CD4-positive, alpha-beta T cell (primary cell): ENCODE measurements at regions not wholly inside any gene's neighbourhood (a gene's known extent, or its start where the extent isn't known, plus 50 kb on each side); places are given as distances from the start of the nearest gene placed in this dataset.

Experiments
- ATAC-seq: fragments of 200-7000 bp; cut with Tn5 transposase; one replicate; pipeline ENCODE4 v1.10.0; 2022; ENCODE audit warnings: mild to moderate bottlenecking; ENCODE audit not compliant: poor library complexity
- CTCF ChIA-PET: fragments of 350-600 bp; sonication (Branson Sonifier 250); formaldehyde crosslinking; loops from one replicate; lab custom pipeline; 2021; ENCODE audit warnings: antibody characterized with exemption, inconsistent platforms; lab: Charles Lee
- POLR2A ChIA-PET: fragments of 350-600 bp; sonication (Branson Sonifier 250); formaldehyde crosslinking; loops from one replicate; lab custom pipeline; 2021; ENCODE audit warnings: antibody characterized with exemption, inconsistent platforms; lab: Charles Lee
- DNase-seq, 14 experiments: peaks; one replicate each; pipeline ENCODE4 v3.0.0-alpha.2; 2013 to 2020; ENCODE audit warnings: mixed read lengths in 2 of 14
- H3K27ac ChIP-seq, 2 donors: one replicate each; pipeline versions ENCODE4 v1.5.1 to v1.7.0; 2013; ENCODE audit warnings: low read length in 2 of 2, low read depth in 1 of 2, mild to moderate bottlenecking in 1 of 2
- H3K27me3 ChIP-seq, 2 experiments: 1 replicate in 1 of 2; 2 replicates in 1 of 2; pipeline versions ENCODE4 v1.6.1 to v1.7.0; 2013; ENCODE audit warnings: low read length in 2 of 2, control low read depth in 1 of 2, mild to moderate bottlenecking in 1 of 2, moderate library complexity in 1 of 2; ENCODE audit not compliant: insufficient read depth in 2 of 2, control insufficient read depth in 1 of 2
- H3K36me3 ChIP-seq: one replicate; pipeline ENCODE4 v1.6.1; 2013; ENCODE audit warnings: low read length, control low read depth; ENCODE audit not compliant: insufficient read depth
- H3K4me1 ChIP-seq: one replicate; pipeline ENCODE4 v1.6.1; 2013; ENCODE audit warnings: low read length, control low read depth; ENCODE audit not compliant: insufficient read depth
- H3K4me3 ChIP-seq: one replicate; pipeline ENCODE4 v1.5.1; 2013; ENCODE audit warnings: mild to moderate bottlenecking, low read length, moderate library complexity
- H3K9me3 ChIP-seq, 2 experiments: 1 replicate in 1 of 2; 2 replicates in 1 of 2; pipeline versions ENCODE4 v1.6.1 to v1.7.0; 2013; ENCODE audit warnings: low read length in 2 of 2, mild to moderate bottlenecking in 2 of 2, control low read depth in 1 of 2, moderate library complexity in 1 of 2; ENCODE audit not compliant: control insufficient read depth in 1 of 2, insufficient read depth in 1 of 2
- H3K27ac Mint-ChIP-seq: one replicate; pipeline ENCODE4 v1.8.0; 2020; ENCODE audit warnings: mixed read lengths
- H3K27me3 Mint-ChIP-seq: one replicate; pipeline ENCODE4 v1.8.0; 2021; ENCODE audit warnings: mixed read lengths
- H3K36me3 Mint-ChIP-seq: one replicate; pipeline ENCODE4 v1.8.0; 2021; ENCODE audit warnings: low read depth, mixed read lengths
- H3K4me1 Mint-ChIP-seq: one replicate; pipeline ENCODE4 v1.8.0; 2021; ENCODE audit warnings: low read depth, mixed read lengths
- H3K4me3 Mint-ChIP-seq: one replicate; pipeline ENCODE4 v1.8.0; 2020; ENCODE audit warnings: mild to moderate bottlenecking, mixed read lengths
- H3K9me3 Mint-ChIP-seq: one replicate; pipeline ENCODE4 v1.8.0; 2020; ENCODE audit warnings: mixed read lengths
- intact Hi-C, 2 experiments: fragments of 100-400 bp; cut with DNase I in 1 of 2; cut with micrococcal nuclease in 1 of 2; formaldehyde crosslinking; loops; one replicate each; pipeline versions ENCODE4 v1.15.1 to v1.9.0; 2023 to 2025; cut with DNase I, micrococcal nuclease
- TF ChIP-seq, protein P1 (sequence below): fragments of 200-600 bp; IDR thresholded peaks from one replicate; pipeline ENCODE4 v1.8.0; 2022; ENCODE audit warnings: antibody characterized with exemption, mild to moderate bottlenecking

DNA sequence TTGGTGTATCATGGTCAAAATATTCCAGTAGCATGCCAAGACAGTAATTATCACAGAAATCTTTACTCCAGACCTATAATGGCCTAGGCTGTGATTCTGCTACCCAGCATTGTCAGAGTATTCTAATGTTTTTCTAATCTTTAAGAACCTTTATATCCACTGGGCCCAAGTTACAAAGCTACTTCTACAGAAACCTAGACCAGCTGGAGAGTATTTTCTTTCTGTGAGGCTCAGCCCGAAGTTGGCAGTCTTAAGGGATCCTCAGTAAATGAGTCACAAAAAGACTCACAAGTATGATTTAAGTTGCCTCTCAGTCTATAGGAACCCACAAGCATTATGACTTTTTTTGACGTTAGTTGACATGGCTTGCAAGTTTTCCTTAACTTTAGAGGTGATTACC is 638.5 kb upstream of the FAM241A start:
- POLR2A ChIA-PET: no interaction called here
- TF ChIP-seq, protein P1, sequence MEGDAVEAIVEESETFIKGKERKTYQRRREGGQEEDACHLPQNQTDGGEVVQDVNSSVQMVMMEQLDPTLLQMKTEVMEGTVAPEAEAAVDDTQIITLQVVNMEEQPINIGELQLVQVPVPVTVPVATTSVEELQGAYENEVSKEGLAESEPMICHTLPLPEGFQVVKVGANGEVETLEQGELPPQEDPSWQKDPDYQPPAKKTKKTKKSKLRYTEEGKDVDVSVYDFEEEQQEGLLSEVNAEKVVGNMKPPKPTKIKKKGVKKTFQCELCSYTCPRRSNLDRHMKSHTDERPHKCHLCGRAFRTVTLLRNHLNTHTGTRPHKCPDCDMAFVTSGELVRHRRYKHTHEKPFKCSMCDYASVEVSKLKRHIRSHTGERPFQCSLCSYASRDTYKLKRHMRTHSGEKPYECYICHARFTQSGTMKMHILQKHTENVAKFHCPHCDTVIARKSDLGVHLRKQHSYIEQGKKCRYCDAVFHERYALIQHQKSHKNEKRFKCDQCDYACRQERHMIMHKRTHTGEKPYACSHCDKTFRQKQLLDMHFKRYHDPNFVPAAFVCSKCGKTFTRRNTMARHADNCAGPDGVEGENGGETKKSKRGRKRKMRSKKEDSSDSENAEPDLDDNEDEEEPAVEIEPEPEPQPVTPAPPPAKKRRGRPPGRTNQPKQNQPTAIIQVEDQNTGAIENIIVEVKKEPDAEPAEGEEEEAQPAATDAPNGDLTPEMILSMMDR: no peak
- DNase-seq (no peak), ATAC-seq (no peak)
- intact Hi-C loops: no loop called here
- Histone ChIP-seq H3K4me1 (no peaks in the 10 kb centered on the region), H3K27ac (no peak overlapping the region), H3K36me3 (no peaks in the 10 kb centered on the region), H3K27me3 (no peaks in the 10 kb centered on the region), H3K4me3 (no peak overlapping the region), H3K9me3 (no peaks in the 10 kb centered on the region)
- Mint-ChIP-seq H3K27me3 (no peaks in the 10 kb centered on the region), H3K36me3 (no peaks in the 10 kb centered on the region), H3K4me3 (no peak overlapping the region), H3K4me1 (no peaks in the 10 kb centered on the region), H3K27ac (no peak overlapping the region), H3K9me3 (no peaks in the 10 kb centered on the region)
- CTCF ChIA-PET: no interaction called here

DNA sequence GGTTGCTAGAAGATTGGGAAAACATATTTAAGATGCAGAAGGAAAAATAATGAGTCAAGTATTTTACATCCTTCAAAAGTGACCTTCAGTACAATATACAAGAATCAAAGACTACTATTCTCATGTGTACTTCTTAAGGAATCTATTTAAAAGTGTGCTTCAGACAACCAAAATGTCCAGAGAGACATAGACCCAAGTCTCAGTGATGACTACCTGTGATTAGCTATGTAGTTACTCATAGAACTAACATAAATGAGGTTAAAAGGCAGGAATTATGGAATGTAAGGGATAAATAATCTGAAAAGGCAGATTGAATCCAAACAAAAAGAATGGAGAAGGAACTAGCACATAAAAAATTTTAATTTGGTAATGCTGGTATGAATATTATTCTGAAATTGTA is 634.7 kb upstream of the FAM241A start:
- no peaks in the 10 kb centered on the region for H3K4me1 Mint-ChIP-seq
- Histone ChIP-seq H3K9me3 (peaks cover 0 to 4% of the 10 kb centered on the region in 2 experiments), H3K36me3 (no peaks in the 10 kb centered on the region), H3K4me3 (no peak overlapping the region), H3K27me3 (no peaks in the 10 kb centered on the region), H3K27ac (no peak overlapping the region), H3K4me1 (no peaks in the 10 kb centered on the region)
- H3K27ac Mint-ChIP-seq: no peak overlapping the region
- no peaks in the 10 kb centered on the region for H3K27me3 Mint-ChIP-seq
- intact Hi-C loops: no loop called here
- DNase-seq: no peak
- ATAC-seq: no peak
- TF ChIP-seq, protein P1: no peak
- H3K9me3 Mint-ChIP-seq: peaks cover 3% of the 10 kb centered on the region
- CTCF ChIA-PET: no interaction called here
- no peaks in the 10 kb centered on the region for H3K36me3 Mint-ChIP-seq
- H3K4me3 Mint-ChIP-seq: no peak overlapping the region
- POLR2A ChIA-PET: no interaction called here

DNA sequence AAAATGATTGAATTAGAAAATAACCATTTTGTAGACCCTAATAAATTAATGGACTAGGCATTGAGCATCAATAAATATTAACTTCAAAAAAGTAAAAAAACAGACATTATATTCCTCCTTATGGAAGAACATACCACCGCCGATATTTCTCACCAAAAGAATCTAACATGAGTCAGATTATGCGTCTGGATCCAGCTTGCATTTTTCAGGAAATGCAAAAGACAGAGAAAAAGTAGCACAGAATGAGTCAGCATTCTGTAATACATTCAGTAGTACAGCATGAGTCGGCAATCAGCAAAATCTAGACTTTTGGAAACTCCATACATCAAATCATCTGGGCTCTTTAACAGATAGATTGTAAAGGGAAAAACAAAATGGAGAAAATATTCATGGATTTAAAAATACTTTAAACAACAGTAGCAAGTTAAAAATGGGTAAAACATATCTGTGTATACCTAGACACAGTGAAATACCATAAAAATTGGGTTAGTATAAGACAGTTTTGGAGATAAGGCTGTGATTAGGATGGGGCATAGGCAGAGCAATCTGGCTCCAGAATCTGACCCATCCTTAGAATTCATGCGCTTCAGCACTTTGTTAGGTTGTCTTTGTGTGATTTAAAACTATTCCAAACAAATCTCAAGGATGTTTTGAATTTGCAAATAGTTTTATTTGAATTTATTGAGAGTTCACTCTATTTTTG is 633.0 kb upstream of the FAM241A start:
- H3K27ac Mint-ChIP-seq: no peak overlapping the region
- intact Hi-C loops: no loop called here

More for the DNA sequence above, 633.0 kb upstream of the FAM241A start:
- Histone ChIP-seq H3K9me3 (peaks cover 0 to 4% of the 10 kb centered on the region in 2 experiments), H3K36me3 (no peaks in the 10 kb centered on the region), H3K27me3 (no peaks in the 10 kb centered on the region), H3K4me1 (no peaks in the 10 kb centered on the region), H3K27ac (no peak overlapping the region), H3K4me3 (no peak overlapping the region)
- H3K27me3 Mint-ChIP-seq: no peaks in the 10 kb centered on the region
- POLR2A ChIA-PET: no interaction called here
- TF ChIP-seq, protein P1: no peak
- H3K36me3 Mint-ChIP-seq: no peaks in the 10 kb centered on the region
- no peak for ATAC-seq
- no peak for DNase-seq
- CTCF ChIA-PET: no interaction called here
- H3K4me1 Mint-ChIP-seq: no peaks in the 10 kb centered on the region
- peaks cover 3% of the 10 kb centered on the region for H3K9me3 Mint-ChIP-seq
- H3K4me3 Mint-ChIP-seq: no peak overlapping the region
